HG03280 (cell line): ENCODE measurements at regions not wholly inside any gene's neighbourhood (a gene's known extent, or its start where the extent isn't known, plus 50 kb on each side); places are given as distances from the start of the nearest gene placed in this dataset.
A peak's percentile ranks its signal among the peaks of the same experiment; 100 is the strongest.

Source experiments
- ATAC-seq: cut with Tn5 transposase; IDR thresholded peaks from one replicate; pipeline ENCODE4 v1.9.1; 2021; ENCODE audit warnings: mild to moderate bottlenecking, moderate library complexity; ENCODE audit not compliant: unreplicated experiment

GRCh38 chr7:47691988-47692387, 110.1 kb upstream of the TNS3 start:
- ATAC-seq: no peak

GRCh38 chr7:47690902-47691558, 109.1 kb upstream of the TNS3 start:
- no peak for ATAC-seq

- no peak for ATAC-seq
These were observed 107.6 kb upstream of the TNS3 start for GRCh38 chr7:47689558-47689957.

- no peak for ATAC-seq
These were observed 106.6 kb upstream of the TNS3 start for GRCh38 chr7:47688311-47689100.

GRCh38 chr7:47685712-47686376, 103.9 kb upstream of the TNS3 start:
- no peak for ATAC-seq

- ATAC-seq: no peak
These were observed 103.2 kb upstream of the TNS3 start for GRCh38 chr7:47685151-47685550.

- ATAC-seq: no peak
These were observed 102.8 kb upstream of the TNS3 start for GRCh38 chr7:47684728-47685127.

- no peak for ATAC-seq
These were observed 101.6 kb upstream of the TNS3 start for GRCh38 chr7:47683485-47683898.

- ATAC-seq: no peak
These were observed 101.0 kb upstream of the TNS3 start for GRCh38 chr7:47682874-47683273.

- no peak for ATAC-seq
These were observed 99.4 kb upstream of the TNS3 start for GRCh38 chr7:47681249-47681810.

GRCh38 chr7:47678641-47679380, 96.9 kb upstream of the TNS3 start:
- ATAC-seq: no peak

- ATAC-seq: no peak
These were observed 95.8 kb upstream of the TNS3 start for GRCh38 chr7:47677664-47678063.

- ATAC-seq: no peak
These were observed 95.2 kb upstream of the TNS3 start for GRCh38 chr7:47677093-47677492.

- no peak for ATAC-seq
These were observed 91.1 kb upstream of the TNS3 start for GRCh38 chr7:47672977-47673381.

- no peak for ATAC-seq
These were observed 90.4 kb upstream of the TNS3 start for GRCh38 chr7:47672271-47672791.

GRCh38 chr7:47671358-47671757, 89.4 kb upstream of the TNS3 start:
- ATAC-seq: no peak

GRCh38 chr7:47670729-47671128, 88.8 kb upstream of the TNS3 start:
- ATAC-seq: peak; percentile 92

GRCh38 chr7:47669901-47670384, 88.0 kb upstream of the TNS3 start:
- no peak for ATAC-seq

GRCh38 chr7:47669178-47669891, 87.4 kb upstream of the TNS3 start:
- ATAC-seq: peak; percentile 68
